ENCODE measurements at regions not wholly inside any gene's neighbourhood (a gene's known extent, or its start where the extent isn't known, plus 50 kb on each side); places are given as distances from the start of the nearest gene placed in this dataset.

GRCh38 chr1:115463347-115463746 lies 125.3 kb upstream of the NGF start:
- TF ChIP-seq FOXM1 (IDR thresholded peaks at IDR 0.05; ENCODE audit: borderline replicate concordance, low read depth) (no peak), TEAD4 (IDR thresholded peaks at IDR 0.05) (no peak), MAX (IDR thresholded peaks at IDR 0.05) (no peak), REST (IDR thresholded peaks at IDR 0.05; ENCODE audit: low read depth) (no peak), CEBPB (IDR thresholded peaks at IDR 0.05) (no peak), TAF1 (IDR thresholded peaks at IDR 0.05; ENCODE audit: low read depth) (no peak), EP300 (IDR thresholded peaks at IDR 0.05; ENCODE audit: borderline replicate concordance) (no peak)
